Heart right ventricle (tissue), 16 donors: ENCODE measurements at regions not wholly inside any gene's neighbourhood (a gene's known extent, or its start where the extent isn't known, plus 50 kb on each side); places are given as distances from the start of the nearest gene placed in this dataset.
"Not testable (repeated sequence)": the region's sequence is repeated elsewhere in the genome, so short reads cannot be mapped to it uniquely, and the experiment has no call there.

Experiments
- ATAC-seq, 8 donors: fragments of 200-7000 bp; cut with Tn5 transposase; one replicate each; pipeline ENCODE4 v1.9.1; 2020; ENCODE audit warnings: mild to moderate bottlenecking in 8 of 8, moderate library complexity in 8 of 8, moderate number of reproducible peaks in 1 of 8
- DNase-seq, 2 donors: peaks; one replicate each; pipeline ENCODE4 v3.0.0-alpha.2; 2020
- H3K27ac ChIP-seq, 10 donors: fragments of 200-600 bp; sonication (generic) in 2 of 10; one replicate each; pipeline versions ENCODE4 v1.5.0 to v1.8.0; 2020 to 2022; ENCODE audit warnings: mild to moderate bottlenecking in 3 of 10
- H3K27me3 ChIP-seq, 7 donors: fragments of 200-600 bp; one replicate each; pipeline ENCODE4 v1.8.0; 2021 to 2022; ENCODE audit warnings: mild to moderate bottlenecking in 2 of 7
- H3K36me3 ChIP-seq, 9 donors: fragments of 200-600 bp; sonication (generic) in 1 of 9; one replicate each; pipeline versions ENCODE4 v1.5.0 to v1.8.0; 2020 to 2022; ENCODE audit warnings: mild to moderate bottlenecking in 2 of 9
- H3K4me1 ChIP-seq, 9 donors: fragments of 200-600 bp; sonication (generic) in 1 of 9; one replicate each; pipeline versions ENCODE4 v1.5.0 to v1.8.0; 2020 to 2022; ENCODE audit warnings: mild to moderate bottlenecking in 4 of 9
- H3K4me3 ChIP-seq, 10 donors: fragments of 200-600 bp; sonication (generic) in 2 of 10; one replicate each; pipeline versions ENCODE4 v1.5.0 to v1.8.0; 2020 to 2022; ENCODE audit warnings: mild to moderate bottlenecking in 7 of 10, moderate library complexity in 2 of 10
- H3K9me3 ChIP-seq, 11 donors: fragments of 200-600 bp in 10 of 11; sonication (generic) in 2 of 11; one replicate each; pipeline versions ENCODE4 v1.5.0 to v1.8.0; 2013 to 2022; ENCODE audit warnings: mild to moderate bottlenecking in 2 of 11, control low read depth in 1 of 11, moderate library complexity in 1 of 11
- CTCF ChIP-seq, 9 donors: fragments of 200-600 bp; sonication (generic) in 2 of 9; IDR thresholded peaks; one replicate each; pipeline versions ENCODE4 v1.5.0 to v1.8.0; 2021 to 2022; ENCODE audit warnings: antibody characterized with exemption in 9 of 9, mild to moderate bottlenecking in 5 of 9, moderate library complexity in 1 of 9
- WGBS, 2 donors: extraction: QIAGEN DNeasy Blood & Tissue Kit; methylation state at CpG; one replicate each; pipeline ENCODE4 v1.1.7; 2013; ENCODE audit warnings: inconsistent platforms in 1 of 2; 5-methylcytosine and 5-hydroxymethylcytosine counted together
- intact Hi-C, 10 donors: fragments of 100-400 bp; cut with DNase I; formaldehyde crosslinking; loops; one replicate each; pipeline versions ENCODE4 v1.11.1 to v1.14.2; 2022
- donor health status: Arrhythmogenic right ventricular cardiomyopathy.
- donor health status: ischemic (EF 13 %, LVEDD 7.1; RV severe dilation, severe dysfunction).
- donor health status: healthy with polysubstance abuse.
- donor health status: DM: no; HTN: yes; CAD: no.
- donor health status: DM: no; HTN: no; CAD: no.
- donor health status: ischemic (EF 25% LVEDD 6.9; RV normal size, moderate dysfunction).
- donor health status: ischemic (EF 25% LVEDD 5.7; RV mildly dilated, moderate dysfunction).
- donor health status: healthy.
- donor health status: DM: yes; HTN: yes; CAD: no.
- donor health status: Ischemic cardiomyopathy.
- donor health status: ischemic (EF 35%, LVEDD 5.7; RV mildly dilated, moderate dysfunction).
- donor health status: nonischemic (EF 11% LVEDD 7.7; RV severe dilation, severe dysfunction).
- donor health status: DM: yes; HTN: yes; CAD: no.
- donor health status: PGD.
- donor health status: ischemic (EF 29% LVEDD 5.4; RV normal size, mild dysfunction).
- donor health status: nonischemic (EF 23%, LVEDD 6.1; RV moderate dilation, normal function).

GRCh38 chr5:71929003-71929402 lies 178.3 kb upstream of the MAP1B start:
- no peak overlapping the region for H3K27ac ChIP-seq
- ATAC-seq (no peak), DNase-seq (no peak)
- peaks cover 0 to 11% (median 0%) of the 10 kb centered on the region in 11 donors for H3K9me3 ChIP-seq
- no peak for TF ChIP-seq CTCF (IDR thresholded peaks at IDR 0.05)
- intact Hi-C loops = loop anchor here in 1 of 10 donors (5.0 kb wide), 1 partner anchor 43 kb away; no protein-coding TSS in a partner anchor
- H3K4me3 ChIP-seq = no peak overlapping the region
- no peaks in the 10 kb centered on the region for H3K27me3 ChIP-seq
- peaks cover 3 to 42% (median 29%) of the 10 kb centered on the region in 9 donors for H3K4me1 ChIP-seq
- 76 to 97% methylated on average over 3 of the region's 3 CpGs for WGBS, 2 donors
- no peaks in the 10 kb centered on the region for H3K36me3 ChIP-seq

DNA sequence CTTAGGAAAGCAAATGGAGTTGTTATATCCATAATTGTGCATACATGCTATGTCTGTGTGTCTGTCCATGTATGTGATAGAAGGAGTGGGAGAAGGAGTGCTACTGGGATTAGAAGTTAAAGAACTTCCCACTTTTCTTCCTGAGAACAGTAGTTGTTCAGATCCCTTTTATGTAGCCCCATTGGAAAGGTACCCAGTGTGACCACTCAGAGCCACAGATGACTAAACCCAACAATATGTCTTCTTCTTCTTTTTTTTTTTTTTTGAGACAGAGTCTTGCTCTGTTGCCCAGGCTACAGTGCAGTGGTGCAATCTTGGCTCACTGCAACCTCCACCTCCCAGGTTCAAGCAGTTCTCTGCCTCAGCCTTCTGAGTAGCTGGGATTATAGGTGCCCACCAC lies 176.7 kb upstream of the MAP1B start:
- H3K27ac ChIP-seq, H3K4me3 ChIP-seq, DNase-seq, intact Hi-C loops, H3K36me3 ChIP-seq, H3K27me3 ChIP-seq, ATAC-seq: not testable (repeated sequence)
- Histone ChIP-seq H3K9me3 (peaks cover 0 to 16% (median 0%) of the 10 kb centered on the region in 11 donors), H3K4me1 (peaks cover 3 to 27% (median 19%) of the 10 kb centered on the region in 9 donors)

DNA sequence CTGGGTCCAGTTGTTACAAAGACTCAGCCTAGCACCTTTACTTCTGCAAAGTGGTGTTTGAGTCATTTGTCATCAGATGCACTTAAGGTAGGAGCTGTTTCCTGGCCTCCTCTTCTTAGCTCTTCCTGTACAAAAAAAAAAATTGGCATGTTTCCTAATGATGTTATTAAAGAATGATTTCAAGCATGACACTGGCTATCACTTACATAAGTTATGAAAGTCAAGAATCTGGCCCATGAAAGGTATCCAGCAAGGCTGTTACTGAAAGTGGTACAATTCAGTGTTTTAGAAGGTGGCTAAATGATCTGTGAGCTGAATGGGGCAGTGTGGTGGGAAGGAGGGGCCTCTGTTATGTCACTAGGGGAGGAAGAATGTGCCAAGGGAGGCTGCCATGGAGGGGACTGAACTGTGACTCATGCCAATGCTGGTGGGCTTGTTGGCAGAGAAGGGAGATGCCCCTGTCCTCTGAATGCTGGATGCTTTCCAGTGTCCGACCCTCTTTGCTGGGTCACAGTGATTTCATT lies 175.1 kb upstream of the MAP1B start:
- no peak for TF ChIP-seq CTCF (IDR thresholded peaks at IDR 0.05)
- DNase-seq (no peak), ATAC-seq (peak in 6 of 8 donors; percentile 24 to 57 (median 32))
- Histone ChIP-seq H3K9me3 (peaks cover 0 to 11% (median 0%) of the 10 kb centered on the region in 11 donors), H3K36me3 (no peaks in the 10 kb centered on the region), H3K27me3 (no peaks in the 10 kb centered on the region), H3K4me3 (no peak overlapping the region), H3K4me1 (peaks cover 3 to 22% (median 19%) of the 10 kb centered on the region in 9 donors), H3K27ac (peak overlapping the region in 9 of 10 donors; percentile 2 to 65 (median 36))
- intact Hi-C loops = no loop called here
- 57 to 61% methylated on average over 1 of the region's 1 CpG for WGBS, 2 donors

DNA sequence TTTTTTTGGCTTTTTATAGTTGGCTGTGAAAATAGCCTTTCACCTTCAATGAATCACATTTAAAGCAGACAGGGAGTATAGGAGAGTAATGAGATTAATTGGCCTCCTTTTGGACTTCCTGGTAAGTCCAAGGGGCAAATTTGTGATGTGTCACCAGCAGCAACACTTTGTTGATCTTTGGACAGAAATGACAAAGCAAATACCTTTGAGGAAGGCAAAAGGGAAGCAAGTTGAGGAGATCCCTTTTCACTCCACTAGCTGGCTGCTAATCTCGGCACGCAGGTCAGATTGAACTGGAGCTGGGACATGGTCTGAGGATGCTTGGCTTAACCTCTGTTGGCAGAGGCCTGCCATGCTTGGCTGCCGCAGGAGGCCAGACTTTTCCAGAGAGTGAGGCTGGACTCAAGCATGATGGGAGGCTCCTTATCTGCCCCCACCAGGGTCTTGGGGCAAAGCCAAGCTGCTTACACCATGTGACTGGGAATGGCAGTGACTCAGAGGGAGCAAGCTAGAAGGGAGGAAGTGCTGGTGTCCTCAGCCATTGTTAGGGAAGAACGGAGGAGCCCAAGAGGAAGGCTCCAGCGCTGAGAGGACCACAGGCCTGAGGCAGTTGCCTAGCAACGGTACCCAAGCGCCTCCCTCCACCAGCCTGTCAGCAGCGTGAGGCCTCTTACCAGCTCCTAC lies 174.5 kb upstream of the MAP1B start:
- H3K27ac ChIP-seq = peak overlapping the region in 9 of 10 donors; percentile 2 to 65 (median 53)
- peaks cover 3 to 22% (median 19%) of the 10 kb centered on the region in 9 donors for H3K4me1 ChIP-seq
- TF ChIP-seq CTCF (IDR thresholded peaks at IDR 0.05) = peak in 1 of 9 donors; percentile 20
- no peaks in the 10 kb centered on the region for H3K27me3 ChIP-seq
- WGBS, 2 donors = 30 to 35% methylated on average over 8 of the region's 8 CpGs
- peaks cover 0 to 5% (median 0%) of the 10 kb centered on the region in 11 donors for H3K9me3 ChIP-seq
- peak; percentile 42 to 44 for DNase-seq
- ATAC-seq = peak; percentile 64 to 95 (median 87)
- no peak overlapping the region for H3K4me3 ChIP-seq
- no peaks in the 10 kb centered on the region for H3K36me3 ChIP-seq
- intact Hi-C loops = no loop called here

DNA sequence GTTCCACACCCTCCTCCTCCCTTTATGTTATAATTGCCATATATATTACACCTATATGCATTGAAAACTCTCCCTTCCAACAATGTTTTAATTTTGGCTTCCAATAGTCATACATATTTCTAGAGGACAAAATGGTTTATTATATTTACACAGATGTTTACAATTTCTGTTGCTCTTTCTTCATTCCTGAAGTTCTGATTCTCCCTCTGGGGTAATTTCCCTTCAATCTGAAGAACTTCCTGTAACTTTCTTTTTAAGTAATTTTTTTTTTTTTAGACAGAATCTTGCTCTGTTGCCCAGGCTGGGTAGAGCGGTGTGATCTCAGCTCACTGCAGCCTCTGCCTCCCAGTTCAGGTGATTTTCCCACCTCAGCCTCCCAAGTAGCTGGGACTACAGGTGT lies 173.0 kb upstream of the MAP1B start:
- TF ChIP-seq CTCF (IDR thresholded peaks at IDR 0.05) = no peak
- no peaks in the 10 kb centered on the region for H3K36me3 ChIP-seq
- H3K27ac ChIP-seq = no peak overlapping the region
- DNase-seq (no peak), ATAC-seq (no peak)
- no peaks in the 10 kb centered on the region for H3K27me3 ChIP-seq
- H3K9me3 ChIP-seq = peaks cover 0 to 5% (median 0%) of the 10 kb centered on the region in 11 donors
- WGBS, 2 donors = 92 to 94% methylated on average over 1 of the region's 1 CpG
- intact Hi-C loops = no loop called here
- H3K4me3 ChIP-seq = no peak overlapping the region
- H3K4me1 ChIP-seq = peaks cover 3 to 36% (median 19%) of the 10 kb centered on the region in 9 donors
